T-helper 9 cell (primary cell): ENCODE measurements at regions not wholly inside any gene's neighbourhood (a gene's known extent, or its start where the extent isn't known, plus 50 kb on each side); places are given as distances from the start of the nearest gene placed in this dataset.

Source experiments
- DNase-seq: peaks from one replicate; pipeline ENCODE4 v3.0.0-alpha.2; 2020

DNA sequence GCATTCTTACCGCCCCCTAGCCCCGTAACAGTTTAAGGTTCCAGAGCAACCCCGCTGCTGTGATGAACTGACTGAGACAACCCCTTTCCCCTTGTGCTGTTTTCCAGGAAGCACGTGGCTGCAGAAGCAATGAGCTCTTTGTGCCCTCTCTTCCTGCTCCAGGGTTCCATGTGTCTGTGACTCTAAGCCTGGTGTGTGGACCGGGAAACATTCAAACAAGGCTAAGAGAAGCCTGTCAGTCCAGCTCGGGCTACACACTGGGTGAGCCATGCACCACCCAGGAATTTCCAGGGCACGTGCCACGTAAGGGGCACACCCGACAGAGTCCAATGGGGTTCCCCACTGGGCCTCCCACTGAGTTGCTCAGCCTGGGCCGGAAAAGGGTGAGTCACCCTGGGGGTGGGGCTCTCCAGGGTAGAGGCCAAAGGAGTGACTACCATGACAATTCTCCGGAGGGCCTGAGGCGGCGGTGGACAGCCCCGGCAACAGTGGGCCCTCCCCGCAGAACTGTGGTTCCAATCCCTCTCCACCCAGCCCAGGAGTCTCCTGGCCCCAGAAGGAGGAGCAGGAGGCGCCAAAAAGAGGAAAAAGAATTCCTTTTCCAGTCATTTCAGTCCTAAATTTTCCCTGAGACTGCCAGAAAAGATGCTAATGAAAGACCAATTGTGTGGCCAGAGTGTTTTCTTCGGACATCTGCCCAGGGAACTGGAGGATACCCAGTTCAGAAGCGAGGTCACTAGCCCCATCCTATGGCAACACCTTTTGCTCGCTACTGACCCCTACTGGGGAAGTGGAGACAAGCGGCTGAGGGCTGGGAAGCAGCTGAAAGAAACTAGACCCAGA, 157.8 kb upstream of the SLC1A4 start:
- peak; percentile 75 for DNase-seq

DNA sequence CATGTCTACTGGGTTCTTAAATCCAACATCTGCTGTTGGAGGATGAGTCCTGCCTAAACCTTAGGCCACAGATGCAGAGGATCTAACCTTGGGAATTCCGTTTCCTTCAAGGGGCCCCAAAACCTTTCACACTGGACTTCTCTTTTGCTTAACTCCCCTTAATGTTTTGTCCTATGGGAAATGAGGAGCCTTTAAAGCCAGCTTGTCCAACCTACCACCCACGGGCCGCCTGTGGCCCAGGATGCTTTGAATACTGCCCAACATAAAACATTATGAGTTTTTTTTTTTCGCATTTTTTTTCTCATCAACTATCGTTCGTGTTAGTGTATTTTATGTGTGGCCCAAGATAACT, 157.2 kb upstream of the SLC1A4 start:
- DNase-seq, result no peak

DNA sequence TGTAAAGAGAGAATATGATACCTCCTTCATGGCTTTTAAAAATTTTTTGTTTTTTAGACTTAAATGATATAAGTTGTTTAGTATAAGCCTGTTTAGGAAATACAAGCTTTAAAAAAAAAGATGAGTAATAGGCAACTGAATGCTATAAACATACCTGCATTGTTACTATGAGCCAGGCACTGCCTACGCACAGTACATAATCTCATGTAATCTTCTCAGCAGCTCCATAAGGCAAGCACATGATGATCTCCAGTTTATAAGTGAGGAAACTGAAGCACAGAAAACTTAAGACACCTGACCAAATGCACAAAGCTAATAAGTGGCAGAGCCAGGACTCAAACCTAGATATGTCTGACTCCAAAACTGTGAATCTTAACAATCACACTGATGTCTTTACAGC, 156.3 kb upstream of the SLC1A4 start:
- no peak for DNase-seq

DNA sequence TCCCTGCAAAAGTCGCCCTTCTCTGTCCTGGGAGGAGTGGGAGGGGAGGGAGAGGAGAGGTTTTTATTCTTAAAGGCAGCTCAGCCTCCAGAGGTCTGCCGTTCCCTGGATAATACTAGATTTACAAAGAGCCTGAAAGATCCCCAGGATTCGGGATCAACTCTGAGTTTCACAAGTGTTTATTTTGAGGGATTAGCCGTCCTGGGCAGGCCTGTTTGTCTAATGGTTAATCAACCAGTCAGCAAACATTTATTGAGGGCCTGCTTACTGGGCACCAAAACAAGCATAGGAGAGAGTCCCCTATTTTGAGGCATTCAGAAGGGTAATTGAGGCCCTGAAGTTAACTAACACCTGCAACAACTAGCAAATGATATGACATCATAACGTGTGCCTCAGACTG, 152.6 kb upstream of the SLC1A4 start:
- no peak for DNase-seq

DNA sequence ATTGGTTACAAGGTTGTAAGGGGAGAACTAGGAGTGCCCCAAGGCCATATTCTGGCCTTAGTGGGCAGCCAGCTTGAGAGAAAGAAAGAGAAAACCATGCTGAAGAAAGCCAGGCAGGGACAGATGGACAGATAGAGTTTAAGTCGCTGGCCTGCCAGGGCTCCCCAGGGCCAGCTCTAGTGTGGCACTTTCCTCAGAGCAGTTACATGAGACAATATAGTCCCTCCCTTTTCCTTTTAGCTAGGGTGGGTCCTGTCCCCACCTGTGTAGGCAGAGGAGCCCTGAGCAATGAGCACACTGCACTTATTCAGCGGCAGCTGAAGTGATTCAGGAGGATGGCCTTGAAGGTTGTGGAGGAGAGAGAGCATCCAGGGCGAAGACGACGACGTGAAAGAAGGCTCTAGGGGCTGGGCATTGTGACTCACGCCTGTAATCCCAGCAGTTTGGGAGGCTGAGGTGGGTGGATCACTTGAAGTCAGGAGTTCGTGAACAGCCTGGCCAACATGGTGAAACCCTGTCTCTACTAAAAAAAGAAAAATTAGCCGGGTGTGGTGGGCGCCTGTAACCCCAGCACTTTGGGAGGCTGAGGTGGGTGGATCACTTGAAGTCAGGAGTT, 152.0 kb upstream of the SLC1A4 start:
- DNase-seq, result no peak

DNA sequence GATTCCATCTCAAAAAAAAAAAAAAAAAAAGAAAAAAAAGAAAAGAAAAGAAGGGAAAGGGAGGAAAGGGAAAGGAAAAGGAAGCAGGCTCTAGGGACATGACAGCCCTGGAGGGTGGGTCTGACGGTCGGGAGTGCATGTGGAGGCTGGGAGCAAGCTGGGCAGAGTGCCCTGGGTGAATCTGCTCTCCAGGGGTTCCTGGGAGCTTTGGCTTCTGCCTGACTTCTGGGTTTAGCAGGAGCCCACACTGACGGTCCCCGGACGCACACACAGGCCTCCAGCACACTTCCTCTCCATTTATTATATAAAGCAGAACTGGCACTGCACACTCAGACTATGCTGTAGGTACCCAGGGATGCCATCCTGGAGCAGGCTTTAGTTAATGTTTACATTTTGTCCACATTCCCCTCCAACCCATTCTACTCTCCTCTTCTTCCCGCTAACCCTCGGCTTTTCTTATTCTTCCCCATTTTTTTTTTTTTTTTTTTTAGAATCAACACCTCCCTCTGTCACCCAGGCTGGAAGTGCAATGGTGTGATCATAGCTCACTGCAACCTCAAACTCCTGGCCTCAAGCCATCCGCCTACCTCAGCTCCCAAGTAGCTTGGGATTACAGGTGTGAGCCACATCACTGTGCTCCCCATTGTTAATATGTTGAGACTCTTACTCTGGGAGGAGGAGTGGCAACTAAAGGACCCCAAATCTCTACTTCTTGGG, 151.1 kb upstream of the SLC1A4 start:
- no peak for DNase-seq

DNA sequence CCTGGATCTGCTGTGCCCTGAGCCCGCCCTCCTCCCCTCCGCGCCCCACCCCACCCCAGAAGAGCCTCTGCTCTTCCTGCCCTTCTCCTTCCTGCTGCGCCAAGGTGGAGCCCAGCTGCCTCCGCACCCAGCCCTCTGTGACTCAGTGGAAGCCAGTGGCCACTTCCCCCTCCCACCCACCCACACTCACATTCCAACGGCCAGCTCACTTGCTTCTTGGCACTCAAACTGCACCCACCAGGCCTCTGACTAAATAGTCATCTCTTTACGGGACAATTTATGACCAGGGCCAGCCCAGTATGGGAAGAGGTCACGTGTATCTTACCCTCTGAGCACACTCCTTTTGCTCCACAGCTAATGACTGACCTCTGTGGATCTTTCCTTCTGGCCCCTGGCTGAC, 150.4 kb upstream of the SLC1A4 start:
- no peak for DNase-seq

DNA sequence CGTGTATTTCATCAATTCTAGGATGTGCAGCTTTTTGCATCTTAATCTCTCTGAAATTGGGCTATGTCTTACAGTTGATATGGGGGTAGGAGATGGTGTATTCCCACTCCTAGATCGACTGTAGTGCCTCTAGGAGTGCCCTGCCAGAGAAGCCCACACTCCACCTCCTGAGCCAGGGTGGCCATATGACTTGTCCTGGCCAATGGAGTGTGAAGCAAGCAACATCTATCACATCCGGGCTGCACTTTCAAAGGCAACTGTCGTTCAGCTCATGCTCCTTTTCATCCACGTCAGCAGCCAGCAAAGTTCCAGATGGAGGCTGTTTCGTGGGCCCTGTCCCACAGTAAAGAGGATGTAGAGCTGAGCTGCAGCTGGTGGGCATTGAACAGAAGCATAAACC, 149.4 kb upstream of the SLC1A4 start:
- DNase-seq, result no peak

DNA sequence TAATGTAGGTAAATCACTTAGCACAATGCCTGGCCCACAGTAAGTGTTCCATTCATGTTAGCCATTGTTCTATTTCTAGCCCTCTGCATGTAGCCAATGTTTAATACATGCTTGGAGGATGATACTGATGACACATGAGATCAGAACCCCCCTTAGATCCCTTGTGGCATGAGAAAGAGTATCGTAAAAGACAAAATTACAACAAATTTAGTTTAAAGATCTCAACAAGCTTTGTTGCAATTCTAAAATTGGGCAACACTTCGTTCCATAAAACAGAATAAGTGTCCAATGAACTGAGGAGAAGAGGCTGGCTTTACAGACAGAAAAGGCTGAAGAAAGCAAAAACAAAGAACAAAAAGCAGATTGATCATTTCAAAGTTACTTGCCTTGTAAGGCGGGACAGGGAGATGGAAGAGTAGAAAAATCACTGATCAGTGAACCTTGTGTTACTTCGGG, 148.7 kb upstream of the SLC1A4 start:
- DNase-seq, result no peak

DNA sequence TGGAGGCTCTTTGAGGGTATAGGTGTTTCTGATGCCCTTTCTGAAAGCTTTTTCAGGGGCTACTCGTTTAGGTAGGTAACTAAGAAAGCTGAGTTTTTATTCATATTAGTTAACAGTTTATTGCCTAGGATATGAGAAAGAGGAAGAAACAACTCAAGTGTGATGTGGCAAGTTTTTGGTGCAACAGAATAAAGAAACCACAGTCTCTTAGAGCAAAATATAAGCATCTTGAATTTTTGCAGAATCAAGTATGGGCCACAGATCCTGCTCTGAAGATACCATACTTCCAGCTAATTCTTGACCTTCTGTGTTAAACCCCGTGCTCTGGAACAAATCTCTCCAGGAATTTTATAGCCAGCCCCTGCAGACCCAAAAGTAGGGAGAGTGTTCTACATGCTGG, 147.7 kb upstream of the SLC1A4 start:
- no peak for DNase-seq

DNA sequence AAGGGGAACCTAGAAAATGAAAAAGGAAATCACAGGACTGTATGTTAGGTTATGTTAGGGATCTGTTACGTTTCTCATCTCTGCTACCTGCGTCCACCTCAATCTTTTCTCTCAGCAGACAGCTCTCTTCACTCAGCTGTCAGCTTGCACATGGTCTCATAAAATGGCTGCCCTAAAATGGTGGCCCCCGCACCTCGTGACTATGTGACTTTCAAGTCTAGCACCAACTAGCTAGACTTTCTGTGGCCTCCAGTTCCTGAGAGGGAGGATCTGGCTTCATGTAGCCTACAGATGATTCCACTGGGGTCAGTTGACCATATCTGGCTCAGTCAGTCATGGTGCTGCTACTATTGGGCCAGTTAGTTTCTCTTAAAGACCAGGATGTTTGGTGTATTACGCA, 147.2 kb upstream of the SLC1A4 start:
- DNase-seq, result no peak

DNA sequence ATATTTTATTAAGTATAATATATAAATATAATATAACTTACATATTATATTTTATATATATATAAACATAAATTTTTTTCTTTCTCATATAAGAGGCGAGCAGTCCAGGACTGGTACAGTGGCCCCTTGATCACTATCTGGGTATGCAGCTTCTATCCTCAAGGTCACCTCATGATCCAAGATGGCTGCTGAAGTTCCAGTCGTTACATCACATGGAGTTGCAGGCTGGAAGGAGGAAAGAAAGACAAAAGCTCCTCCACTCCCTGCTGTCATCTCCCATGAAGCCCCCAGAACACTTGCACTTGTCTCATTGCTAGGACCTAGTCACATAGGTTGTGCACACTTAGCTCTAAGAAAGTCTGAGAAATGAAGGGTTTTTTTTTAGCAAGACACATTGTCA, 145.1 kb upstream of the SLC1A4 start:
- DNase-seq, result no peak

DNA sequence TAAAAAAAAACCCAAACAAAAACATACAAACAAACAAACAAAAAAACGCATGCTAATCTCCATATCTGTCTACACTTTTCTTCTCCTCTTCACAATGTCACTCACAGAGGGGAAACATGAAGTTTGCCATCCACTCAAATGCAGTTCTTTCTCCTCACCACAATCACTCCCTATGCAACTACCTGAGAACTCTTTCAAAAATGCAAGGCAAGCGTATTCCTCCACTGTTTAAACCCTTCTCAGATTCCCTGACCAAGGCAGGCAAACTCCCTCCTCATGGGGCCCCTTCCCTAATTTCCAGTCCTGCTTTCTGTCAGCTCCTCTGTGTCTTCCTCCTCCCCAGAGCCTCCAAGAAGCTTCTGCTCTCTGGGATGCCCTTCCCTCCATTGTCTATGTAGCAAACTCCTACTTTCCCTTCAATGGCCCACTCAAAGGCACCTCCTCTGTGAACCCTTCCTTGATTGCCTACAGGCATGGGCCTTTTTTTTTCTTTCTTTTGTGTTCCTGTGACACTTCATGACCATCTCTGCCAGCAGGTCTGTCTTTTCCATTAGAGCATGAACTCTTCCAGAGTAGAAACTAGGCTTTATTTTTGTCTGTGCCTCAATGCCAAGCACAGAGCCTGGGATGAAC, 143.8 kb upstream of the SLC1A4 start:
- no peak for DNase-seq

DNA sequence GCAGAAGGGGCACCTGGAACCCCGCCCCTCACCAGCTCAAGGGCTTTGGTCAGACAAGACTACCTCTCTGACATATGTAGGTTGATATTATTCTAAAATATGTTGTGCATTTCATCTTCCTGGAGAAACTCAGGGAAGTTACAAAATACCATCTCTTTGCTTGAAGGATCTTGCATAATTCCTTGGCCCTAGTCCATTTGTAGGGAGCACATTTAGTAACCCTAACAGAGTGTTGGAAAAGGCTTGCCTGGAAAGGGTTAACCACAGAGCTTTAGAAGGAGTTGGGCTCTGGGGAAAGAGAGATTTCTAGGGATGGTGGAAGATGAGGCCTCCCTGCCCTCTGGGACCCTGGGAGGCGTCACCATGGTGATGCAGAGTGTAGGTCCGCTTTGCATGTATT, 143.0 kb upstream of the SLC1A4 start:
- DNase-seq, result no peak

DNA sequence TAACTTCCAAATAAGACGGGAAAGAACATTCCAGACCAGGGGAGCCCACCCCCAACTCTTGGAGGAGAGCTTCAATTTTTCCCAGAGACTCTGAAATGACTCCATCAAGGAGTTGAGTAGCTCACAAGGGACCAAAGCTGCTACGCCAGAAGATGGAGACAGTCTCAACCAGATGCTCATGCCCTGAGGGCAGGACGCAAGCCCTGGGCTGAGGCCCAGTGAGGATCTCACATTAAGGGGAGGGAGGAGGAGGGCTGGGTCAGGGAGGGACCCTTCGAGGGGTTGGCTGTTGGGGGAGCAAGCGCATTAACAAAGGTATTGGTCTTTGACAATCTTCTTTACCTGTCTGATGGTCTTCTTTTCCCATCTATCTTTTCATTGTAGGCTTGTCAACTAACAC, 141.3 kb upstream of the SLC1A4 start:
- no peak for DNase-seq

DNA sequence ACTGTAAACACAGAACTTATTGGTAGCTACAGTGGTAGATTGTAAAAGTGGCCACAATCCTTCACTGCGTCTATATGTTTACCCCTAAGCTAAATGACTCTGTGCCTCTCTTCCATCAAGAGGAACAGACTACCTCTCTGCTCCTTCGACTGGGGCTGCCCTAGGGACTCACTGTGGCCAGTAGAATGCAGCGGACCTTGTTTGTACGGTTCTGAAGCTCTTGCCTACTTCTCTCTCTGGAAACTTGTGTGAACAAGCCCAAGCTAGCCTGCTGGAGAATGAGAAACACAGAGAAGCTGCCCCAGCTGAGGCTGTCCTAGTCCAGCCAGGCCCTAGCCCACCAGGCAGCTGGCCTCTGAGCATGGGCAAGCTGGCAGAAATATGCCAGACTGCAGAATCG, 140.8 kb upstream of the SLC1A4 start:
- DNase-seq, result no peak

DNA sequence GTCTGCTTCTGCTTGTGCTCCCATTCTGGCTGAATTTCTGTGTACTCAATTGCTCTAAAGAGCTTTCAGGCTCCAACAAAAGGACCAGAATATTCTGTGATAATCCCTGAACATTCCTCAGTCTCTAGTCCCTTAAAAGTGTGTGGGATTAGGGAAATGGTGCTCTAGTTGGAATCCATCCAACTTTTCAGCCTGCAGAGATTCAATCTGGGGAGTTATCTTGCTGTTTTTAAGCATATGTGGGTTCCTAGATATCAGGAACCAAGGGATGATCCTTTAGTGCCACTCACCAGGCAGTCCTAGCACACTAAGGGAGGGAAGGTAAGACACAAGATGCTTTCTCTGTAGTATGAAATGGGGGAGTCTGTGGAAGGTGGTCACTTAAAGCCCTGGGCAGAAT, 140.3 kb upstream of the SLC1A4 start:
- no peak for DNase-seq

DNA sequence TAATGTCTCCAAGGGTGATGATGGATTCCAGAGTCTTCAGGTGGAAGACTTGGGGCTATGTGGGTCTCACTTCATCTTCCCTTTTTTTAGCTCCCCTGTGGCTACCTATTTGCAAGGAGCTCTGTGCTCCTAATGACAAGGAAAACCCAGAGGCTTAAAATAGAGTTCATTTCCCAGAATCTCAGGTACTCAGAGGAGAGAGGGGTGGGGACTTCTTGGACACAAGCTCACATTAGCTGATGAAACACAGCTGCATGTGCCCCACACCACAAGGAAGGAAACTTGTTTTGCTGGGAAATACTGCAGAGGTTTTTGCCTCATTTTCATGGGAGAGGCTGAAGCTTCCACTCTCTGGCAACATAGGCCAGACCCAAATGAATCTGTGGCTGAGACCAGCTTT, 138.6 kb upstream of the SLC1A4 start:
- no peak for DNase-seq

DNA sequence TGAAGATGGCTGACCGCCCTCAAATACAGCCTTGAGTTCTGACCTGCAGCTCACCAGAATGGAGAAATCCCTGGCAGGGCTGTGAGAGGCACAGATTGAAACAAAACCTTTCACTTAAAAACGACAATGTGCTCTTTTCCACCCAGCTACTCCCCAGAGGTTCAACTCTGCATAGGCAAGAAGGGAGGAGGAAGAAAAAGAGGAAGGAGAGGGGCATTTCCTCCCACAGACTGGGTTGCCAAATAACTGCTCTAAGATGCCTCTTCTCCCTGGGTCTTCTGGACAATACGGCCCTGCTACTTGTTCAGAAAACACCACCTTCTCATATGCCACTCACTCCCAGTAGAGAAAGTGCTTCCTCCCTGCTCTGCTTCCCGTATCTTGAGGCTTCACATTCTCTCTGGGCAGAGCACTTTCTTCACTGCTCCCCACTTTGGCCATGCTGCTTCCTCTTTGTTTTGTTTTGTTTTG, 136.4 kb upstream of the SLC1A4 start:
- no peak for DNase-seq

DNA sequence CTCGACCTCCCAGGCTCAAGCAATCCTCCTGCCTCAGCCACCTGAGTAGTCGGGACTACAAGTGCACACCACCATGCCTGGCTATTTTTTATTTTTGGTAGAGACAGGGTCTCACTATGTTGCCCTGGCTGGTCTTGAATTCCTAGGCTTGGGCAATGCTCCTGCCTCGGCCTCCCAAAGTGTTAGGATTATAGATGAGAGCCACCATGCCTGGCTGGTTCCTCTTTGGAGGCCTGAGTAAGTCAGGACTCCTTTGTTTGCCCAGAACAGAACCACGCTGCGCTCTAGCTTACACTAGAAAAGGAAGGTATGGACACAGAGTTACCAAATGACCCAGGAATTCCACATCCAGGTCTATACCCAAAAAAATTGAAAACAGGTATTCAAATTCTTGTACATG, 135.9 kb upstream of the SLC1A4 start:
- DNase-seq, result no peak

DNA sequence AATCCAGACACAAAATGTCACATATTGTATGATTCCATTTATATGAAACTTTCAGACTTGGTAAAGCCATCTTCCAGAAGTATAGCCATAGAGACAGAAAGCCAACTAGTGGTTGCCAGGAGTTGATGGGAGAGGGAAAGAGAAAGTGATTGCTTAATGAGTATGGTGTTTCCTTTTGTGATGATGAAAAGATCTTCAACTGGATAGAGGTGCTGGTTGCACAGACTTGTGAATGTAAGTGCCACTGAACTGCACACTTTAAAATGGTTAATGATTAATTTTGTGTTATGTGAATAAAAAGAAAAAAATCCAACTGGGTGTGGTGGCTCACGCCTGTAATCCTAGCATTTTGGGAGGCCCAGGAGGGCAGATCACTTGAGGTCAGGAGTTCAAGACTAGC, 135.3 kb upstream of the SLC1A4 start:
- no peak for DNase-seq

DNA sequence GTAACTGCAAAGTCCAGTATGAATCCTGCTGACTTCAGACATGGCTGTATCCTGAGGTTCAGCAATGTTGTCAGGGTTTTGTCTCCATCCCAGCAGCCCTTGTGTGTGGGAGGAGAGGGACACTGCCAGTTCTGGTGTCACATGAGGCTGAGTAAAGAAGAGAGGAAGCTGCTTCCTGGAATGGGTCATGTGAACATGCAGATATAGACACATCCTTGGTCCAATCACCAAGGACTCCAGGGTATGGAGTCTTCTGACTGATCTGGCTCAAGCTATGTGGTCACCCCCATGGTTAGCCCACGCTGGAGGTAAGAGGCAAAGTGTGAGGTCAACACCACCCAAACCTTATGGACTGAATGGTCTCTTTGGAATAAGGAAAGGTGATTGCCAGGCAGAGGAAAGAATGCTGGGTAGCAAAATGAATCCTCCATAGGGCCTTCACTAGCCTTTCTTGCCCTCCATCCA, 134.4 kb upstream of the SLC1A4 start:
- DNase-seq, result no peak
